ENCODE measurements at regions not wholly inside any gene's neighbourhood (a gene's known extent, or its start where the extent isn't known, plus 50 kb on each side); places are given as distances from the start of the nearest gene placed in this dataset.

DNA sequence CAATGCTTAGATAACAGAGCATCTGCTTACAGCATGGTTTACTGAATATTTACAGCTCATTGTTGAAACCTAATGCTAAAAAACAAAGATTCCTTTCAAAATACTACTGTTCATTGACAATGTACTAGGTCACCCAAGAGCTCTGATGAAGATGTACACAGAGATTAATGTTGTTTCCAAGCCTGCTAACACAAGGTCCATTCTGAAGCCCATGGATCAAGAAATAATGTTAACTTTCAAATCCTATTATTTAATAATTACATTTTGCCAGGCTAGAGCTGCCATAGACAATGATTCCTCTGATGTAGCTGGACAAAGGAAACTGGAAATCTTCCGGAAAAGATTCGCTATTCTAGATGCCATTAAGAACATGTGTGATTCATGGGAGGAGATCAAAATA is 355.6 kb downstream of the TENT5A start:
- H3K9me3 ChIP-seq (ENCODE audit: control insufficient read depth in 2 of 3, insufficient read depth in 1 of 3, low read length in 3 of 3): no peaks in the 10 kb centered on the region
- no peaks in the 10 kb centered on the region for H3K36me3 ChIP-seq (ENCODE audit: control insufficient read depth in 2 of 3, insufficient read depth in 3 of 3, low read length in 3 of 3)
- intact Hi-C loops (cut with DNase I): no loop called here
- H3K4me3 ChIP-seq (ENCODE audit: low read length in 3 of 3): no peak overlapping the region
- H3K9ac ChIP-seq (ENCODE audit: low read length in 3 of 3): no peak overlapping the region
- no peak overlapping the region for H3K27ac ChIP-seq (ENCODE audit: low read depth in 2 of 2, low read length in 2 of 2)
- H3K4me1 ChIP-seq (ENCODE audit: control insufficient read depth in 2 of 3, insufficient read depth in 2 of 3, low read depth in 1 of 3, low read length in 3 of 3): no peaks in the 10 kb centered on the region
- TF ChIP-seq, protein P1, sequence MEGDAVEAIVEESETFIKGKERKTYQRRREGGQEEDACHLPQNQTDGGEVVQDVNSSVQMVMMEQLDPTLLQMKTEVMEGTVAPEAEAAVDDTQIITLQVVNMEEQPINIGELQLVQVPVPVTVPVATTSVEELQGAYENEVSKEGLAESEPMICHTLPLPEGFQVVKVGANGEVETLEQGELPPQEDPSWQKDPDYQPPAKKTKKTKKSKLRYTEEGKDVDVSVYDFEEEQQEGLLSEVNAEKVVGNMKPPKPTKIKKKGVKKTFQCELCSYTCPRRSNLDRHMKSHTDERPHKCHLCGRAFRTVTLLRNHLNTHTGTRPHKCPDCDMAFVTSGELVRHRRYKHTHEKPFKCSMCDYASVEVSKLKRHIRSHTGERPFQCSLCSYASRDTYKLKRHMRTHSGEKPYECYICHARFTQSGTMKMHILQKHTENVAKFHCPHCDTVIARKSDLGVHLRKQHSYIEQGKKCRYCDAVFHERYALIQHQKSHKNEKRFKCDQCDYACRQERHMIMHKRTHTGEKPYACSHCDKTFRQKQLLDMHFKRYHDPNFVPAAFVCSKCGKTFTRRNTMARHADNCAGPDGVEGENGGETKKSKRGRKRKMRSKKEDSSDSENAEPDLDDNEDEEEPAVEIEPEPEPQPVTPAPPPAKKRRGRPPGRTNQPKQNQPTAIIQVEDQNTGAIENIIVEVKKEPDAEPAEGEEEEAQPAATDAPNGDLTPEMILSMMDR (IDR thresholded peaks at IDR 0.05; ENCODE audit: borderline replicate concordance, extremely low read depth, insufficient read depth): no peak
- DNase-seq (no peak), FAIRE-seq (no peak)
- H3K27me3 ChIP-seq (ENCODE audit: control insufficient read depth, insufficient read depth, low read length): no peaks in the 10 kb centered on the region

DNA sequence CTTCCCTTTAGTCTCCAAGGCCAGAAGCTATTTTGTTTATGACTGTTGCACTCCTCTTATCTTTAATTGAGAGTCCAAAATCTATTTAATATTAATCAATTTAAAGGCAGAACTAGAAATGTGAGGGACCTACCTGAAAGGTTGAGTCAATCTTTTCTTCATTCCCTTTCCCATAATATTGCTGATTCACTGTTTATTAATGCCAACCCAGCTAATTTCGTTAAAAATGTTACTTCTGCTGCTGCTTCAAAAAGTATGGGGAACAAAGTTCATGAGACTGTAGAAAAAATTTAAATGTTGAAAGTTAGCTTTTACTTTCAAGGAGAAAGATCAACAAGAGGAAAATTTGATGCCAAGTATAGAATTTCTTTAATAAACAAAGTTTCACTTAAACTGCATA is 365.3 kb downstream of the TENT5A start:
- H3K27me3 ChIP-seq (ENCODE audit: control insufficient read depth, insufficient read depth, low read length): no peaks in the 10 kb centered on the region
- TF ChIP-seq, protein P1 (IDR thresholded peaks at IDR 0.05; ENCODE audit: borderline replicate concordance, extremely low read depth, insufficient read depth): no peak
- no peak overlapping the region for H3K27ac ChIP-seq (ENCODE audit: low read depth in 2 of 2, low read length in 2 of 2)
- H3K4me3 ChIP-seq (ENCODE audit: low read length in 3 of 3): no peak overlapping the region
- H3K9ac ChIP-seq (ENCODE audit: low read length in 3 of 3): no peak overlapping the region
- DNase-seq (no peak), FAIRE-seq (no peak)
- no peaks in the 10 kb centered on the region for H3K4me1 ChIP-seq (ENCODE audit: control insufficient read depth in 2 of 3, insufficient read depth in 2 of 3, low read depth in 1 of 3, low read length in 3 of 3)
- H3K9me3 ChIP-seq (ENCODE audit: control insufficient read depth in 2 of 3, insufficient read depth in 1 of 3, low read length in 3 of 3): no peaks in the 10 kb centered on the region
- intact Hi-C loops (cut with DNase I): no loop called here
- H3K36me3 ChIP-seq (ENCODE audit: control insufficient read depth in 2 of 3, insufficient read depth in 3 of 3, low read length in 3 of 3): no peaks in the 10 kb centered on the region

DNA sequence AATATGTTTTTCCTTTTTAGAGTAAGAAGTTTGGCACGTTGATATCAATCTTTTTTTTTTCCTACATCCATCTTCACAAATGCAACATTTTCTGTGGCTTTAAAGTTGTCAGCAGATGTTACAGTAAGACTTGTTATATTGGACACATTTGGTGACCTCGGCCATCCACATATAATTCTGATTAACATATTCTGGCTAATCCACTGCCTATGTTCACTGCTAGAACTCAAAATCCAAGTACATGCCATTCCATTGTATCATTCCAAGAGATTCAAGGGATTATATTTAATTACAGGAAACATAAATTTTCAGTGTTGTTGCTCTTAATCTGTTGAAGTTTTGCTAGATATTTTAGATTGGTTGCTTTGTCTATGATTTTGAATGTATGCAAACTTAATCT is 367.6 kb downstream of the TENT5A start:
- TF ChIP-seq, protein P1 (IDR thresholded peaks at IDR 0.05; ENCODE audit: borderline replicate concordance, extremely low read depth, insufficient read depth): no peak
- intact Hi-C loops (cut with DNase I): no loop called here
- no peak for DNase-seq
- Histone ChIP-seq H3K27me3 (ENCODE audit: control insufficient read depth, insufficient read depth, low read length) (no peaks in the 10 kb centered on the region), H3K9me3 (ENCODE audit: control insufficient read depth in 2 of 3, insufficient read depth in 1 of 3, low read length in 3 of 3) (no peaks in the 10 kb centered on the region), H3K9ac (ENCODE audit: low read length in 3 of 3) (no peak overlapping the region), H3K36me3 (ENCODE audit: control insufficient read depth in 2 of 3, insufficient read depth in 3 of 3, low read length in 3 of 3) (no peaks in the 10 kb centered on the region), H3K4me3 (ENCODE audit: low read length in 3 of 3) (no peak overlapping the region), H3K4me1 (ENCODE audit: control insufficient read depth in 2 of 3, insufficient read depth in 2 of 3, low read depth in 1 of 3, low read length in 3 of 3) (no peaks in the 10 kb centered on the region), H3K27ac (ENCODE audit: low read depth in 2 of 2, low read length in 2 of 2) (no peak overlapping the region)
- FAIRE-seq: no peak

DNA sequence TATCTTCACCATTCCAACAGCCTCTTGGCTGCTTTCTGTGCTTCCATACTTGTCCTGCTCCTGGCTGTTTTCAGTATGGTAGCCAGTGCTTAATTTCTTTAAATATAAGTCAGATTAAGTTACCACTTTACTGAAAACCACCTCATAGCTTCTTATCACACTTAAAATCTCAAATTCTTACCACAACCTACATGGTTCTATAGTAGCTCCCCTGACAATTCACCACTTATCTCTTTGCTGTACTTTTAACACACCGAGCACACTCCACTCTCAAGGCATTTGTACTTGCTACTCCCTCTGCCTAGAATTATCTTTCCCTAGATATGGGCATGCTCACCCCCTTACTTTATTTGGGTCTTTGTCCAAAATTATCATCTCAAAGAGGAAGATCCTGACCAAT is 369.0 kb downstream of the TENT5A start:
- no peak overlapping the region for H3K9ac ChIP-seq (ENCODE audit: low read length in 3 of 3)
- no peak for FAIRE-seq
- no peak overlapping the region for H3K4me3 ChIP-seq (ENCODE audit: low read length in 3 of 3)
- DNase-seq: no peak
- no peaks in the 10 kb centered on the region for H3K27me3 ChIP-seq (ENCODE audit: control insufficient read depth, insufficient read depth, low read length)
- H3K9me3 ChIP-seq (ENCODE audit: control insufficient read depth in 2 of 3, insufficient read depth in 1 of 3, low read length in 3 of 3): no peaks in the 10 kb centered on the region
- H3K27ac ChIP-seq (ENCODE audit: low read depth in 2 of 2, low read length in 2 of 2): no peak overlapping the region
- intact Hi-C loops (cut with DNase I): no loop called here
- H3K36me3 ChIP-seq (ENCODE audit: control insufficient read depth in 2 of 3, insufficient read depth in 3 of 3, low read length in 3 of 3): no peaks in the 10 kb centered on the region
- TF ChIP-seq, protein P1 (IDR thresholded peaks at IDR 0.05; ENCODE audit: borderline replicate concordance, extremely low read depth, insufficient read depth): no peak
- no peaks in the 10 kb centered on the region for H3K4me1 ChIP-seq (ENCODE audit: control insufficient read depth in 2 of 3, insufficient read depth in 2 of 3, low read depth in 1 of 3, low read length in 3 of 3)

All from kidney (tissue), 13 donors.